C1 segment of cervical spinal cord (tissue), 14 donors: ENCODE measurements at regions not wholly inside any gene's neighbourhood (a gene's known extent, or its start where the extent isn't known, plus 50 kb on each side); places are given as distances from the start of the nearest gene placed in this dataset.
A peak's percentile ranks its signal among the peaks of the same experiment; 100 is the strongest.

ENCODE experiments used
- DNase-seq, 14 donors: peaks; one replicate each; lab custom pipeline; 2025; lab: John Stamatoyannopoulos, UW

GRCh38 chr18:54716586-54716985, 111.7 kb upstream of the RAB27B start:
- no peak for DNase-seq

GRCh38 chr18:54717673-54718407, 110.4 kb upstream of the RAB27B start:
- DNase-seq, result peak in 2 of 14 donors; percentile 3 to 7

- DNase-seq, result no peak
Measured at GRCh38 chr18:54718408-54718773, 109.9 kb upstream of the RAB27B start.

GRCh38 chr18:54720620-54721019, 107.7 kb upstream of the RAB27B start:
- DNase-seq, result no peak

GRCh38 chr18:54726143-54726542, 102.1 kb upstream of the RAB27B start:
- DNase-seq, result no peak

GRCh38 chr18:54734059-54734458, 94.2 kb upstream of the RAB27B start:
- no peak for DNase-seq

GRCh38 chr18:54736981-54737380, 91.3 kb upstream of the RAB27B start:
- no peak for DNase-seq

- no peak for DNase-seq
Measured at GRCh38 chr18:54737986-54738385, 90.3 kb upstream of the RAB27B start.

- DNase-seq, result no peak
Measured at GRCh38 chr18:54739476-54739875, 88.8 kb upstream of the RAB27B start.

GRCh38 chr18:54740136-54740846, 88.0 kb upstream of the RAB27B start:
- DNase-seq, result no peak

GRCh38 chr18:54742120-54742519, 86.2 kb upstream of the RAB27B start:
- DNase-seq, result no peak

GRCh38 chr18:54742659-54743604, 85.3 kb upstream of the RAB27B start:
- peak in 9 of 14 donors; percentile 1 to 25 (median 10) for DNase-seq

GRCh38 chr18:54743605-54743995, 84.7 kb upstream of the RAB27B start:
- no peak for DNase-seq

GRCh38 chr18:54749291-54749690, 79.0 kb upstream of the RAB27B start:
- DNase-seq, result no peak

- no peak for DNase-seq
Measured at GRCh38 chr18:54750350-54750749, 77.9 kb upstream of the RAB27B start.

GRCh38 chr18:54752185-54752584, 76.1 kb upstream of the RAB27B start:
- no peak for DNase-seq

GRCh38 chr18:54755456-54755855, 72.8 kb upstream of the RAB27B start:
- DNase-seq, result no peak

- DNase-seq, result no peak
Measured at GRCh38 chr18:54762386-54762785, 65.9 kb upstream of the RAB27B start.

GRCh38 chr18:54764786-54765185, 63.5 kb upstream of the RAB27B start:
- DNase-seq, result no peak

GRCh38 chr18:54765636-54766375, 62.5 kb upstream of the RAB27B start:
- DNase-seq, result no peak

- no peak for DNase-seq
Measured at GRCh38 chr18:54766634-54767033, 61.6 kb upstream of the RAB27B start.
